CD4-positive, CD25-positive, alpha-beta regulatory T cell (primary cell): ENCODE measurements at regions not wholly inside any gene's neighbourhood (a gene's known extent, or its start where the extent isn't known, plus 50 kb on each side); places are given as distances from the start of the nearest gene placed in this dataset.

Experiments used
- ATAC-seq, 2 donors: fragments of 150-1000 bp; cut with Tn5 transposase; one replicate each; pipeline ENCODE4 v1.10.0; 2021; ENCODE audit warnings: low read depth in 2 of 2, moderate number of reproducible peaks in 2 of 2, moderate library complexity in 1 of 2
- DNase-seq, 3 donors: peaks; one replicate each; pipeline versions ENCODE4 v3.0.0 to v3.0.0-alpha.2; 2012 to 2022; ENCODE audit warnings: mixed read lengths in 1 of 3
- H3K27ac ChIP-seq: one replicate; pipeline ENCODE4 v1.7.0; 2013; ENCODE audit warnings: mild to moderate bottlenecking, low read length; ENCODE audit not compliant: insufficient read depth, poor library complexity, severe bottlenecking
- H3K27me3 ChIP-seq: one replicate; pipeline ENCODE4 v1.7.0; 2013; ENCODE audit warnings: low read length; ENCODE audit not compliant: control insufficient read depth, insufficient read depth
- H3K36me3 ChIP-seq: one replicate; pipeline ENCODE4 v1.7.0; 2013; ENCODE audit warnings: mild to moderate bottlenecking, low read length, moderate library complexity; ENCODE audit not compliant: control insufficient read depth, insufficient read depth
- H3K4me1 ChIP-seq: 2 replicates; pipeline ENCODE4 v1.7.0; 2013; ENCODE audit warnings: mild to moderate bottlenecking, low read length; ENCODE audit not compliant: insufficient read depth, control insufficient read depth, poor library complexity, severe bottlenecking
- H3K4me3 ChIP-seq: one replicate; pipeline ENCODE4 v1.7.0; 2013; ENCODE audit warnings: low read depth, mild to moderate bottlenecking, low read length, moderate library complexity
- H3K9me3 ChIP-seq, 2 experiments: 1 replicate in 1 of 2; 2 replicates in 1 of 2; pipeline ENCODE4 v1.7.0; 2013; ENCODE audit warnings: low read length in 2 of 2, mild to moderate bottlenecking in 1 of 2, moderate library complexity in 1 of 2; ENCODE audit not compliant: control insufficient read depth in 2 of 2
- H3K27ac Mint-ChIP-seq, 3 donors: one replicate each; pipeline ENCODE4 v1.8.0; 2020 to 2022; ENCODE audit warnings: mild to moderate bottlenecking in 3 of 3, mixed read lengths in 3 of 3, moderate library complexity in 2 of 3
- H3K27me3 Mint-ChIP-seq: one replicate; pipeline ENCODE4 v1.8.0; 2022; ENCODE audit warnings: mild to moderate bottlenecking, mixed read lengths
- H3K36me3 Mint-ChIP-seq: one replicate; pipeline ENCODE4 v1.8.0; 2020; ENCODE audit warnings: mixed read lengths
- H3K4me1 Mint-ChIP-seq, 4 donors: one replicate each; pipeline ENCODE4 v1.8.0; 2020 to 2022; ENCODE audit warnings: mixed read lengths in 4 of 4, mild to moderate bottlenecking in 1 of 4
- H3K4me3 Mint-ChIP-seq, 4 donors: one replicate each; pipeline ENCODE4 v1.8.0; 2020 to 2022; ENCODE audit warnings: mild to moderate bottlenecking in 4 of 4, mixed read lengths in 4 of 4, moderate library complexity in 3 of 4
- H3K9me3 Mint-ChIP-seq, 7 donors: one replicate each; pipeline ENCODE4 v1.8.0; 2020 to 2022; ENCODE audit warnings: mixed read lengths in 7 of 7, mild to moderate bottlenecking in 3 of 7, moderate library complexity in 2 of 7

DNA sequence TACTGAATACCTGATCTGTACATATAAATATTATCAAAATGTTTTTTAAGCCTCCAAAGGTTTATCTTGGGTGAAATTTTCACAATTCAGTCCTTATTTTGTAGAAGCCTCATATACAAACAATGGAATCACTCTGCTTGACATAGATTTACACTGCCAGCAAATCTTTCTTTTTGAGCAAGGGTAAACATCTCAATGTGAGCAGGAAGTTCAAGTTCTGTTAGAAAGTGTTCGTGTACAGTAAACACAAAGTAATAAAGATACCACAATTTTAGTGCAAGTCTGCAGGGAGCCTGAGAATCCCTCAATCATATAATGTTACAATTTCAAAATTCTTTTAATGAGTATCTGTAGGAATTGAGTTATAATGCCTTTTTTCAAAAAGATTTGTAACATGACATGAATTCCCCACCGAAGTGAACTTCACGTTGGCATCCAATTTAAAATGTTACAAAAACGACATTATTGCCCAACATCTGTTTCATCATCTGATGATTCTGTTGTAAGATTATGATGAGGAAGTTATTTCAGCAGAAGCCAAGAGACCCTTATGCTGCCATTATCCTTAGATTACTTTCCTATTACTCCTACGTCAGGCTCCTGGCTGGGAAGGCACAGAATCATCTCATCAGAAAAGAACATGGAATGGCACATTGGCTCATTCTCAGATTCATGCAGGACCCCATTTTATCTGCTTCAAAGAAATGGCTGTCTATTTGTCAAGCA is 283.9 kb upstream of the ACVR2A start:
- no peaks in the 10 kb centered on the region for H3K36me3 ChIP-seq
- Mint-ChIP-seq H3K36me3 (no peaks in the 10 kb centered on the region), H3K9me3 (peaks cover 0 to 7% (median 0%) of the 10 kb centered on the region in 7 donors), H3K27ac (no peak overlapping the region), H3K27me3 (no peaks in the 10 kb centered on the region), H3K4me1 (no peaks in the 10 kb centered on the region), H3K4me3 (no peak overlapping the region)
- DNase-seq (no peak), ATAC-seq (no peak)
- H3K27ac ChIP-seq = no peak overlapping the region
- H3K4me3 ChIP-seq = no peak overlapping the region
- no peaks in the 10 kb centered on the region for H3K4me1 ChIP-seq
- no peaks in the 10 kb centered on the region for H3K27me3 ChIP-seq
- H3K9me3 ChIP-seq = no peaks in the 10 kb centered on the region

- H3K4me1 Mint-ChIP-seq = no peaks in the 10 kb centered on the region
- H3K27me3 Mint-ChIP-seq = no peaks in the 10 kb centered on the region
- Histone ChIP-seq H3K36me3 (no peaks in the 10 kb centered on the region), H3K9me3 (no peaks in the 10 kb centered on the region), H3K27ac (no peak overlapping the region), H3K27me3 (no peaks in the 10 kb centered on the region), H3K4me3 (no peak overlapping the region), H3K4me1 (no peaks in the 10 kb centered on the region)
- no peak overlapping the region for H3K4me3 Mint-ChIP-seq
- no peaks in the 10 kb centered on the region for H3K36me3 Mint-ChIP-seq
- DNase-seq (no peak), ATAC-seq (no peak)
- peaks cover 0 to 2% (median 0%) of the 10 kb centered on the region in 7 donors for H3K9me3 Mint-ChIP-seq
- no peak overlapping the region for H3K27ac Mint-ChIP-seq
Measured at GRCh38 chr2:147559070-147559725, 285.6 kb upstream of the ACVR2A start.

- ATAC-seq (no peak), DNase-seq (no peak)
- Mint-ChIP-seq H3K4me1 (no peaks in the 10 kb centered on the region), H3K9me3 (peaks cover 0 to 1% (median 0%) of the 10 kb centered on the region in 7 donors), H3K27me3 (no peaks in the 10 kb centered on the region), H3K36me3 (no peaks in the 10 kb centered on the region), H3K4me3 (no peak overlapping the region), H3K27ac (peak overlapping the region in 1 of 3 donors; percentile 6)
- H3K36me3 ChIP-seq = no peaks in the 10 kb centered on the region
- no peak overlapping the region for H3K27ac ChIP-seq
- no peaks in the 10 kb centered on the region for H3K27me3 ChIP-seq
- no peak overlapping the region for H3K4me3 ChIP-seq
- H3K4me1 ChIP-seq = no peaks in the 10 kb centered on the region
- no peaks in the 10 kb centered on the region for H3K9me3 ChIP-seq
Measured at GRCh38 chr2:147558620-147559019, 286.2 kb upstream of the ACVR2A start.

DNA sequence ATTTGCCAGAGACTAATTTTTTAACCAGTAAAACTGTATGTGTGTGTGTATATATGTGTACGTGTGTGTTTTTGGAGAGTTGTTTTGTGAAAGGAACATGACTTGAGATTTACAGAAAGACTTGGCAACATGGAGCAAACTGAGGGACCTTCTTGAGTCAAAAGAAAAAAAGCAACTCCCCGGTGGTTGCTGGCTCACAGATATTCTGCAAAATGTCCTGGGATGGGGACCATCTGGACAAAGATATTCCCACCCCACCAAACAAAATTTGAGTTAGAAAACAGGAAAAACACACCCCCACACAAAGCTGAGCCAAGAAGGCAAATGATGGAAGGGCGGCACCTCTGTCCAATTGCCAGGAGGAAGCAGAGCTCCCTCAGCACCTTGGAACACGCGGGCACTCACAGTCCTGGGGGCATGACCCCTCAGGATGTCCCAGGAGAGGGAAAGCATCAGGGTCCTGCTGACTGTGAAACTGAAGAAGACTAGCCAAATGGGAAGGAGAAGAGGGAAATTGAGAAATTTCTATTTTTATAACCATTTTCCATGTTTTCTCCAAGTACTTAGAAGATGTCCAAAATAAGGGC is 290.2 kb upstream of the ACVR2A start:
- no peak overlapping the region for H3K27ac ChIP-seq
- Mint-ChIP-seq H3K27me3 (no peaks in the 10 kb centered on the region), H3K4me3 (peak overlapping the region in 1 of 4 donors; percentile 21), H3K4me1 (no peaks in the 10 kb centered on the region), H3K9me3 (peaks cover 0 to 1% (median 0%) of the 10 kb centered on the region in 7 donors), H3K27ac (no peak overlapping the region), H3K36me3 (no peaks in the 10 kb centered on the region)
- DNase-seq (no peak), ATAC-seq (no peak)
- no peak overlapping the region for H3K4me3 ChIP-seq
- H3K36me3 ChIP-seq = no peaks in the 10 kb centered on the region
- no peaks in the 10 kb centered on the region for H3K27me3 ChIP-seq
- no peaks in the 10 kb centered on the region for H3K9me3 ChIP-seq
- no peaks in the 10 kb centered on the region for H3K4me1 ChIP-seq

DNA sequence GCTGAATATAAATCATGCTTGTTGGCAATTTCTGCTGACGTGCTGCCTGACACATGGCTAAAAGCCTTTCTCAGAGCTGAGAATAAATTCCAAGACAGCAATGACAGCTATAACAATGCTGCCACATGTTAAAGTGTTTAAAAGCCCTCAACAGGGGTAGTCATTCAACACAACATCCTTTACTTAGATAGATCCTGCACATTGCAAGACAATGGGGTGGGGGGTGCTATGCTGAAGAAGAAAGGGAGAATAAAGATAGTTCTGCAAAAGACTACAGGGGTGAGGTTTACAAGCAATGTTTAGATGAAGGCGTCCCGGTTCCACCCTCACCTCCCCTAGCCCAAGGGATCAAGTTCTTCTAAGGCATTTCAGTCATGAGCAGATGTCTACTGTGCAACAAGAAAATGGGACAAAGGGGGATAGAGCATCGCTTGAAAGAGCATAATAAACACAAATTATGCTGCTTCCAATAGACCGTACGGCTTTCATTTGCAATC is 291.0 kb upstream of the ACVR2A start:
- DNase-seq (no peak), ATAC-seq (no peak)
- Mint-ChIP-seq H3K4me3 (no peak overlapping the region), H3K9me3 (peaks cover 0 to 2% (median 0%) of the 10 kb centered on the region in 7 donors), H3K27ac (no peak overlapping the region), H3K4me1 (no peaks in the 10 kb centered on the region), H3K36me3 (no peaks in the 10 kb centered on the region), H3K27me3 (no peaks in the 10 kb centered on the region)
- no peaks in the 10 kb centered on the region for H3K9me3 ChIP-seq
- H3K27ac ChIP-seq = no peak overlapping the region
- H3K4me3 ChIP-seq = no peak overlapping the region
- no peaks in the 10 kb centered on the region for H3K4me1 ChIP-seq
- H3K36me3 ChIP-seq = no peaks in the 10 kb centered on the region
- H3K27me3 ChIP-seq = no peaks in the 10 kb centered on the region

- H3K4me1 ChIP-seq = no peaks in the 10 kb centered on the region
- ATAC-seq = no peak
- Mint-ChIP-seq H3K4me1 (no peaks in the 10 kb centered on the region), H3K4me3 (no peak overlapping the region), H3K36me3 (no peaks in the 10 kb centered on the region), H3K9me3 (peaks cover 0 to 7% (median 0%) of the 10 kb centered on the region in 7 donors), H3K27ac (no peak overlapping the region), H3K27me3 (no peaks in the 10 kb centered on the region)
- DNase-seq = no peak
- no peak overlapping the region for H3K4me3 ChIP-seq
- no peaks in the 10 kb centered on the region for H3K9me3 ChIP-seq
- H3K27me3 ChIP-seq = no peaks in the 10 kb centered on the region
- H3K27ac ChIP-seq = no peak overlapping the region
- no peaks in the 10 kb centered on the region for H3K36me3 ChIP-seq
Measured at GRCh38 chr2:147550995-147551731, 293.7 kb upstream of the ACVR2A start.

DNA sequence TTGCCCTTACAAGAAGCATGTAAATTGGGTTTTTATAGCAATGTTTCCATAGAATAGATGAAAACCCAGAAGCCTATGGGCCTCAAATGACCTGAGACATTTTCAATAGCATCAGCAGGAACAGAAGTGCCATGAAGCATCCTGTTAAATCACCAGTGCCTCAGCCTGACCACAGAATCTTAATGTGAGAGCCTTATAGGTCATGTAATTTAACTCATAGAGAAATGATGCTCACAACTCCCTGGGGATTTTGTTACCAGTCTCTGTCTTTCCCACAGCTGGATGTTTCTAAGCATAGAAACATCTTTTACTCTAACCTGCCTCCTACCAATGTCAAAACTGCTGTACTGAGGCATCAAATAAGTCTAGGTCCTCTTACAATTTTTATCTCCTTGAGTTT is 295.8 kb upstream of the ACVR2A start:
- no peak overlapping the region for H3K27ac Mint-ChIP-seq
- H3K27me3 Mint-ChIP-seq = no peaks in the 10 kb centered on the region
- no peak overlapping the region for H3K4me3 Mint-ChIP-seq
- Histone ChIP-seq H3K4me3 (no peak overlapping the region), H3K27me3 (no peaks in the 10 kb centered on the region), H3K4me1 (no peaks in the 10 kb centered on the region), H3K27ac (no peak overlapping the region), H3K36me3 (no peaks in the 10 kb centered on the region), H3K9me3 (no peaks in the 10 kb centered on the region)
- no peaks in the 10 kb centered on the region for H3K36me3 Mint-ChIP-seq
- no peak for DNase-seq
- peaks cover 0 to 7% (median 0%) of the 10 kb centered on the region in 7 donors for H3K9me3 Mint-ChIP-seq
- no peak for ATAC-seq
- no peaks in the 10 kb centered on the region for H3K4me1 Mint-ChIP-seq
